SK-N-MC (cell line): ENCODE measurements at regions not wholly inside any gene's neighbourhood (a gene's known extent, or its start where the extent isn't known, plus 50 kb on each side); places are given as distances from the start of the nearest gene placed in this dataset.

Experiments used
- EZH2 ChIP-seq: fragments of 200-600 bp; sonication (generic); IDR thresholded peaks from one replicate; pipeline ENCODE4 v1.6.1; 2017; ENCODE audit warnings: antibody characterized with exemption
- FOXP2 ChIP-seq: optimal IDR thresholded peaks from 2 replicates; pipeline ENCODE3; 2011; ENCODE audit warnings: mild to moderate bottlenecking, moderate library complexity; ENCODE audit not compliant: insufficient read depth; ENCODE audit errors: extremely low read length, control extremely low read depth
- POLR2AphosphoS5 ChIP-seq: IDR thresholded peaks from 2 replicates; pipeline ENCODE4 v1.6.1; 2012; ENCODE audit warnings: mild to moderate bottlenecking, low read depth, low read length, borderline replicate concordance

DNA sequence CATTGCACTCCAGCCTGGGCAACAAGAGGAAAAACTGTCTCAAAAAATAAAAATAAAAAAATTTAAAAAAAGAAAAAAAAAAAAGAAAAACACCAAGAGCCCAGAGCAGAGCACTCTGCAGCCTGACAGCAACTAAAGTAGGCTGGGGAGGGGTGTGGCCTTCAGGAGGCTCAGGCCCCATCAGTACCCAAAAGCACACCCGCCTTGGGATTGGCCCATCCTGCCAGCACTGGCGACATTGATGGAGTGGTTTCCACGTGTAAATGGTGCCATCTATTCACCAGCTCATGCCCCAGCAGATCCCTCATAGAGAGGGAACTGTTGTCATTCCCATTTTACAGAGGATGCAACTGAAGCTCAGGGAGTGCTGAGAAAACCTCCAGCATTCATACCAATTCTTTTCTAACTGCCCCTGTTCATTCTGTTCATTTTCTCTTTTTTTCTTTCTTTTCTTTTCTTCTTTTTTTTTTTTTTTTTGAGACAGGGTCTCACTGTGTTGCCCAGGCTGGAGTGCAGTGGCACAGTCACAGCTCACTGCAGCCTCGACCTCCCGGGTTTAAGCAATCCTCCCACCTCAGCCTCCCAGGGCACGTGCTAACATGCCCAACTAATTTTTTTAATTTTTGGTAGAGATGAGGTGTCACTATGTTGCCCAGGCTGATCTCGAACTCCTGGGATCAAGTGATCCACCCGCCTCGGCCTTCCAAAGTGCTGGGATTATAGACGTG is 89.3 kb downstream of the IRF2BPL start:
- TF ChIP-seq EZH2 (no peak), POLR2AphosphoS5 (no peak), FOXP2 (no peak)
